Vagina (tissue), 2 donors: ENCODE measurements at regions not wholly inside any gene's neighbourhood (a gene's known extent, or its start where the extent isn't known, plus 50 kb on each side); places are given as distances from the start of the nearest gene placed in this dataset.
"Not testable (repeated sequence)": the region's sequence is repeated elsewhere in the genome, so short reads cannot be mapped to it uniquely, and the experiment has no call there.

Source experiments
- DNase-seq, 2 donors: peaks; one replicate each; pipeline ENCODE4 v3.0.0-alpha.2; 2017; ENCODE audit errors: extremely low spot score in 2 of 2
- H3K27ac ChIP-seq: fragments of 200-600 bp; sonication (generic); one replicate; pipeline ENCODE4 v1.5.1; 2019
- H3K27me3 ChIP-seq: fragments of 200-600 bp; sonication (generic); one replicate; pipeline ENCODE4 v1.5.1; 2019
- H3K36me3 ChIP-seq, 2 donors: fragments of 200-600 bp; sonication (generic); one replicate each; pipeline ENCODE4 v1.5.1; 2017 to 2019
- H3K4me1 ChIP-seq: fragments of 200-600 bp; sonication (generic); one replicate; pipeline ENCODE4 v1.5.1; 2019
- H3K4me3 ChIP-seq, 2 donors: fragments of 200-600 bp; sonication (generic); 1 replicate in 1 of 2; 2 replicates in 1 of 2; pipeline ENCODE4 v1.5.1; 2016 to 2019
- H3K9me3 ChIP-seq: fragments of 200-600 bp; sonication (generic); one replicate; pipeline ENCODE4 v1.5.1; 2019
- CTCF ChIP-seq, 3 experiments: fragments of 450-650 bp in 2 of 3; fragments of 200-600 bp in 1 of 3; sonication (generic) in 1 of 3; IDR thresholded peaks; one replicate each; pipeline ENCODE4 v1.5.1; 2017 to 2019; ENCODE audit warnings: antibody characterized with exemption in 3 of 3, mild to moderate bottlenecking in 2 of 3, moderate library complexity in 2 of 3
- POLR2A ChIP-seq, 2 donors: fragments of 450-650 bp; IDR thresholded peaks; one replicate each; pipeline ENCODE4 v1.6.1; 2017; ENCODE audit warnings: antibody characterized with exemption in 2 of 2, mild to moderate bottlenecking in 2 of 2, moderate library complexity in 2 of 2
- POLR2AphosphoS5 ChIP-seq, 2 donors: sonication (generic); formaldehyde crosslinking; IDR thresholded peaks; one replicate each; pipeline ENCODE4 v1.9.0; 2017; ENCODE audit warnings: antibody characterized with exemption in 2 of 2, mild to moderate bottlenecking in 2 of 2, low read depth in 1 of 2; ENCODE audit not compliant: insufficient read depth in 1 of 2
- intact Hi-C: fragments of 100-400 bp; cut with DNase I; formaldehyde crosslinking; loops from one replicate; pipeline ENCODE4 v1.15.1; 2023

- no peaks in the 10 kb centered on the region for H3K27me3 ChIP-seq
- no peak for DNase-seq
- no peak overlapping the region for H3K27ac ChIP-seq
- no peaks in the 10 kb centered on the region for H3K4me1 ChIP-seq
- no peaks in the 10 kb centered on the region for H3K9me3 ChIP-seq
- intact Hi-C loops, result no loop called here
- TF ChIP-seq CTCF (IDR thresholded peaks at IDR 0.05) (no peak), POLR2A (IDR thresholded peaks at IDR 0.05) (no peak), POLR2AphosphoS5 (IDR thresholded peaks at IDR 0.05; ENCODE audit: insufficient read depth in 1 of 2, low read depth in 1 of 2) (no peak)
- H3K4me3 ChIP-seq, result no peak overlapping the region
- H3K36me3 ChIP-seq, result no peaks in the 10 kb centered on the region
Measured at GRCh38 chr12:127494961-127495915, 771.7 kb upstream of the TMEM132C start.

GRCh38 chr12:127496255-127496654 is 770.7 kb upstream of the TMEM132C start:
- no peaks in the 10 kb centered on the region for H3K9me3 ChIP-seq
- intact Hi-C loops, result no loop called here
- H3K36me3 ChIP-seq, result no peaks in the 10 kb centered on the region
- no peak overlapping the region for H3K4me3 ChIP-seq
- no peaks in the 10 kb centered on the region for H3K27me3 ChIP-seq
- no peak for DNase-seq
- no peaks in the 10 kb centered on the region for H3K4me1 ChIP-seq
- H3K27ac ChIP-seq, result no peak overlapping the region
- TF ChIP-seq POLR2A (IDR thresholded peaks at IDR 0.05), result no peak
- no peak for TF ChIP-seq CTCF (IDR thresholded peaks at IDR 0.05)
- TF ChIP-seq POLR2AphosphoS5 (IDR thresholded peaks at IDR 0.05; ENCODE audit: insufficient read depth in 1 of 2, low read depth in 1 of 2), result no peak

- H3K4me3 ChIP-seq, result no peak overlapping the region
- no peaks in the 10 kb centered on the region for H3K9me3 ChIP-seq
- H3K27me3 ChIP-seq, result no peaks in the 10 kb centered on the region
- no peaks in the 10 kb centered on the region for H3K36me3 ChIP-seq
- intact Hi-C loops, result no loop called here
- no peak for TF ChIP-seq POLR2AphosphoS5 (IDR thresholded peaks at IDR 0.05; ENCODE audit: insufficient read depth in 1 of 2, low read depth in 1 of 2)
- no peak for TF ChIP-seq CTCF (IDR thresholded peaks at IDR 0.05)
- TF ChIP-seq POLR2A (IDR thresholded peaks at IDR 0.05), result no peak
- DNase-seq, result no peak
- no peaks in the 10 kb centered on the region for H3K4me1 ChIP-seq
- no peak overlapping the region for H3K27ac ChIP-seq
Measured at GRCh38 chr12:127500512-127501035, 766.4 kb upstream of the TMEM132C start.

GRCh38 chr12:127501916-127502315 is 765.1 kb upstream of the TMEM132C start:
- Histone ChIP-seq H3K27me3 (no peaks in the 10 kb centered on the region), H3K4me1 (no peaks in the 10 kb centered on the region), H3K27ac (no peak overlapping the region), H3K4me3 (no peak overlapping the region), H3K9me3 (no peaks in the 10 kb centered on the region), H3K36me3 (no peaks in the 10 kb centered on the region)
- no peak for DNase-seq
- intact Hi-C loops, result no loop called here
- TF ChIP-seq POLR2A (IDR thresholded peaks at IDR 0.05) (no peak), POLR2AphosphoS5 (IDR thresholded peaks at IDR 0.05; ENCODE audit: insufficient read depth in 1 of 2, low read depth in 1 of 2) (no peak), CTCF (IDR thresholded peaks at IDR 0.05) (no peak)

GRCh38 chr12:127503246-127503645 is 763.7 kb upstream of the TMEM132C start:
- intact Hi-C loops, result no loop called here
- Histone ChIP-seq H3K27me3 (no peaks in the 10 kb centered on the region), H3K4me3 (no peak overlapping the region)

GRCh38 chr12:127503996-127504395 is 763.0 kb upstream of the TMEM132C start:
- intact Hi-C loops, H3K36me3 ChIP-seq, H3K27me3 ChIP-seq, H3K9me3 ChIP-seq, H3K4me1 ChIP-seq, H3K27ac ChIP-seq, H3K4me3 ChIP-seq, DNase-seq: not testable (repeated sequence)

More at GRCh38 chr12:127503246-127503645, 763.7 kb upstream of the TMEM132C start:
- no peaks in the 10 kb centered on the region for H3K4me1 ChIP-seq
- TF ChIP-seq CTCF (IDR thresholded peaks at IDR 0.05) (no peak), POLR2AphosphoS5 (IDR thresholded peaks at IDR 0.05; ENCODE audit: insufficient read depth in 1 of 2, low read depth in 1 of 2) (no peak), POLR2A (IDR thresholded peaks at IDR 0.05) (no peak)
- H3K9me3 ChIP-seq, result no peaks in the 10 kb centered on the region
- H3K36me3 ChIP-seq, result no peaks in the 10 kb centered on the region
- DNase-seq, result no peak
- H3K27ac ChIP-seq, result no peak overlapping the region
